ENCODE measurements at regions not wholly inside any gene's neighbourhood (a gene's known extent, or its start where the extent isn't known, plus 50 kb on each side); places are given as distances from the start of the nearest gene placed in this dataset.

DNA sequence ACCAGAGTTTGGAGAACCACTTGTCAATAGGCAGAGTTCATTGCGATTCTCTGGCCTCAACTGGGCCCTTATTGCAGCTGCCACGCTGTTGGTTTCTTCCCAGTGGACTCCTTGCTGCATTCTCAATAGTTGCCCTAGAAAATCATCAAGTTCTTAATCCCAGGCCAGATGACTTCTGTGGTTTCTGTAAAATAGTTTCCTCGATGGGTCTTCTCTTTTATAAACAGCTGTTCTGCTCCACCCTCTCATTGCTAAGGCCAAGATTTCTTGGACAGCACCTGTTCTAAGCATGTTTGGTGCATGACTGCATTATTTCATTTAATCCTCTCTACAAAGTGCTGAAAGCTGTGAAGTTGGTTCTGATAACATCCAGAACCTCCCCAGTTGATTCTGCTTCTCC is 131.0 kb downstream of the BCL2L11 start:
- TF ChIP-seq RAD21 (IDR thresholded peaks at IDR 0.05; ENCODE audit: low read depth) (no peak), EGR1 (IDR thresholded peaks at IDR 0.05) (no peak), CEBPB (IDR thresholded peaks at IDR 0.05) (no peak), FOXM1 (IDR thresholded peaks at IDR 0.05; ENCODE audit: borderline replicate concordance, low read depth) (no peak), TAF1 (IDR thresholded peaks at IDR 0.05; ENCODE audit: low read depth) (no peak), NFIC (IDR thresholded peaks at IDR 0.05) (no peak), CREB1 (IDR thresholded peaks at IDR 0.05; ENCODE audit: low read depth) (no peak), ZBTB7A (IDR thresholded peaks at IDR 0.05; ENCODE audit: low read depth) (no peak), TEAD4 (IDR thresholded peaks at IDR 0.05) (no peak), TCF12 (IDR thresholded peaks at IDR 0.05; ENCODE audit: low read depth) (no peak), EP300 (IDR thresholded peaks at IDR 0.05; ENCODE audit: borderline replicate concordance) (no peak)
- TF ChIP-seq, protein P1, sequence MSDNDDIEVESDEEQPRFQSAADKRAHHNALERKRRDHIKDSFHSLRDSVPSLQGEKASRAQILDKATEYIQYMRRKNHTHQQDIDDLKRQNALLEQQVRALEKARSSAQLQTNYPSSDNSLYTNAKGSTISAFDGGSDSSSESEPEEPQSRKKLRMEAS (IDR thresholded peaks at IDR 0.05): no peak
- TF ChIP-seq, protein P2, sequence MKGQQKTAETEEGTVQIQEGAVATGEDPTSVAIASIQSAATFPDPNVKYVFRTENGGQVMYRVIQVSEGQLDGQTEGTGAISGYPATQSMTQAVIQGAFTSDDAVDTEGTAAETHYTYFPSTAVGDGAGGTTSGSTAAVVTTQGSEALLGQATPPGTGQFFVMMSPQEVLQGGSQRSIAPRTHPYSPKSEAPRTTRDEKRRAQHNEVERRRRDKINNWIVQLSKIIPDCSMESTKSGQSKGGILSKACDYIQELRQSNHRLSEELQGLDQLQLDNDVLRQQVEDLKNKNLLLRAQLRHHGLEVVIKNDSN (IDR thresholded peaks at IDR 0.05): no peak

DNA sequence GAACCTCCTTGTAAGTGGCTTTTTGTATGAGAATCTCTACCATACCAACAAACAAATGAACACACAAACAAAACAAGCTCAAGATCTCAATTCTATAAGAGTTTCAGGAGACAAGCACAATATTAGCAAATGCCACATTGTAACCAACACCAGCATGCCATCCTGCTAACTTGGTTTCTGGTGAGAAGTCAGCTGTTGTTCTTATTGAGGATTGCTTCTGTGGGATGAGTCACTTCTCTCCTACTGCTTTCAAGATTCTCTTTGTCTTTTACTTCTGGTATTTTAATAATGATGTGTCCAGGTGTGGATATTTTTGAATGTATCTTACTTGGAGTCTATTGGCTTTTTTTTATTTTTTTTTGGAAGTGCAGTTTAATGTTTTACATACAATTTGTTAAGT is 131.7 kb downstream of the BCL2L11 start:
- no peak for TF ChIP-seq YY1 (IDR thresholded peaks at IDR 0.05; ENCODE audit: low read depth)

DNA sequence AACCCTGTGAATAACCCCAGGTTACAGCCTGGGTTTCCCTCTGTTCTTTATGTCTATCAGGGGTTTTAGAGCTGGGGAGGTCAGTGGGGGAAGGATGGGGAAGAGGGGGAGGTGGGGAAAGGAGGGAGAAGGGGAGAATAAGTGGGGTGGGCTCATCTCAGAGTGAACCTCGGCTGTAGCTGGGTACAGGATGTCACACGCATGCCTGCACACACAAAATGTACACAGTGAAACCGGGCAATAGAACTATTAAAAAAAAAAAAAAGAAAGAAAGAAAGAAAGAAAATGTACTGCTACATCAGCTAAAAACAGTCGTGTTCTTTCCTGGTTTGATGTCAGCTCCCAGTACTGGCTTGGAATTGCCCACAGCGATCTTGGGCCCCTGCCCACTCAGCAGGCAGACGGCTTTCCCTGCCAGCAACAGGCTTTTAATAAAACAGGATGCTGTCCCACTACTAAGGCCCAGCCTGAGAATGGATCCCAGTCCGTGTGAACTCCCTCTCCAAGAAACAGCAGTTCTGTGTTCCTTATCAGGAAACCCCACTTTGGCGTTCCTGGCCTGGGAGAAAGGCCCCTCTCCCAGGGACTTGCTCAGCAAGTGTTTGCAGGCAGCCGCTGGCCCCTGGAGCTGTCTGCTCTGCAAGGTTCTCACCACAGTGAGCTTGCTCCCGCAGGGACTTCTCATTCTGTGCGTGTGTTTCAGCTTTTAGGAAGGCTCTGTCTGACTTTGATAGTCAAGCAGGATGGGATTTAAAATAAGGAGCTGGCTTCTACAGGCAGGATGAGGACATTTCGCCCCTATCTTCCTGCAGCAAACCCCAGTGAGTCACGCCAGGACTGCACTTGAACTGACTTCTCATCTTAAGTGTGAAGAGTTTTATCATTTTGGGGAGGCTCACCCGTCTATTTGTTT is 225.6 kb downstream of the BCL2L11 start:
- TF ChIP-seq NFIC (IDR thresholded peaks at IDR 0.05): peak; percentile 50; the same call in 1 of the 2 replicates

DNA sequence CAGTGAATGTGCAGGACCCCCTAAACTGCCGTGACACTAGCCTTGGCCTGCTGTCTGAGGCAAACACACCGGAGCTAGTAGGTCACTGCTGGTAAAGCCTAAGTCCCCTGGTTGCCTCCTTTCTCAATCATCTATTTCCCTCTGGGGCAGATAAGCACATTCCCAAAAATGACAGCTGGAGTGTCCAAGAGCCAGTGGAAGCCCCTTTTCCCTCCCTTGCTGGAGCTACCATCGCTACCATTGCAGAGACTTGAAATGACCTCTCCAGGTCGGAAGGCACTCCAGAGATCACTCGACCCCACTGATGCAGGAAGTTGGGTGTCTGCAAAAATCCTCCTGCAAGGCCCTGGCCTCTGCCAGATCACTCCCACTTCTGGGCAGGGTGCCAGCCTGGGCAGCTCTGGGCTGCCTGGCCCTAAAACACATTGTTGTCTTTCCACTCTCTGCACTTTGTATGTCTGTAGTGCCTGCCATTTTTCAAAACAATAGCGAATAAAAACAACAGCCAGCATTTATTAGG is 235.9 kb downstream of the BCL2L11 start:
- TF ChIP-seq NFIC (IDR thresholded peaks at IDR 0.05): peak; percentile 63

DNA sequence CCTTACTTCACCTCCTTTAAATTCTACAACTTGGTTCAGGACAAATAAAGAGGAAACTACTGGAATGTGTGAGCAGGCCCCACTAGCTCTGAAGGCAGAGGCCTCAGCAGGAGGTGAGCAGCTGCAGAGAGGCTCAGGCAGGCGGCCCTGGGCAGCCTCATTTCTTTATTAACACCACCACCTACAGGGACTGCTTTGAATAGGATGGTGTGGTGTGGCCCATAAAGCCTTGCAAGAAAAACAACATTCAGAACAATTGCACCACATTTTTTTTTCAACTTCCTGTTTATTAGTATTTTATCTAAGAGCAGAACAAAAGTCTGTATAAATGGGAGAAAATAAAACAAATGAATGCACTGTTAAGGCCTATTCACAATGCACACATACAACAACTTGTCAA is 333.7 kb downstream of the BCL2L11 start:
- TF ChIP-seq RAD21 (IDR thresholded peaks at IDR 0.05; ENCODE audit: low read depth): peak; percentile 31

DNA sequence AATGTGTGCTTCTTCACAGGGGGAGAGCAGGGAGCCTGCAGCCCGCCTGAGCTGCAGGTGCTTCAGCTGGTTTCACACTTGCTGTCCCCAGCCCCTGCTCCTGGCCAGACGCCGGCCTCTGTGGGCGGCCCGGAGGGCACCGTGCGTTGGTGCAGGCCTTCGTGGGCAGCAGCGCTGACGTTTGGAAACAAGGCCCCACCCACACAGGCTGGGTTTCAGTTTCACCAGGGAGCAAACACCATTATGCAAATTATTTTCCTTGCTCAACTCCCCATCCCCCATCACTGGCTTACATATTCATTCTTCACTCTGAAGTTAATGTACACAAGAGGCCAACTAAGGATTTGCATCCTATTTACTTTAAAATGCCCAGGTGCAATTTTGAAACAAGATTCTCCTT is 343.2 kb downstream of the BCL2L11 start:
- 0 out of 2 replicates have a peak, but pooled peaks have one; percentile 17 for TF ChIP-seq CEBPB (IDR thresholded peaks at IDR 0.05)

DNA sequence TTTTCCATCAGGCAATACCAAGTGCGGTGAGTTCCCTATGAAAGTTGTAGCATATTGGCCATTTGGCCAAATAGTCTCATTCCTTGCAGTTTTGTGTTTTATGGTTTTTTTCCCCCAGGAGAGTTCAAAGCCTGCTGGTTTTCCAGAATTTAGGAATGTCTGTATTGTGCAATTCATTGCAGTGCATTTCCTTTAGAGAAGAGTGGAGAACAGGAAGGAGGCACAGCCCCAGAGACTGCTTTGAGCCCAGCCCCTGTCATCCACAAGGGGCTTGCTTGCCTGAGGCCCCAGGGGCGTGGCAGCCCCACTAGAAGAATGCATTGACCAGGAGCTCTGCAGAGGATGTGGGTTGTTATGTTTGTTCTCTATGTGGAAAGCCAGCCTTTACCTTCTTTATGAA is 375.5 kb downstream of the BCL2L11 start:
- peak; percentile 56; the same call in 1 of the 2 replicates for TF ChIP-seq CEBPB (IDR thresholded peaks at IDR 0.05)

DNA sequence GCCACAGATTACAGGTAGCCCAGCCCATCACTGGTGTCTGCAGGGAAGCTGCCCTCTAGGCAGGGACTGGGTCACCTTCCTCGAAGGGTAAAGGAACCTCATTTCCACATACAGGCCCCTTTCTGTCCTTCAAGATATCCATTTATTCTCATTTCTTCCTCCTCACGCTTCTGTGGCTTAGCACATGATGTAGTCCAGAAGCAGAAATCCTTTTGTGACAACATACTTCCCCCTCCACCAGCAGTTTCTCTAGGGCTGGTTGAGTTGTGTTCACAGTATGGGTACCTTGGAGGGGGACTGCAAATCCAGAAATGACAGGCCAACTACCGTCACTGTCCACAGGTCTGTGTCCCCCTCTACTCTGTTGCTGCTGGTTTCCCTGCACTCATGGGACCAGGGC is 364.9 kb downstream of the ANAPC1 start:
- TF ChIP-seq, protein P1 (IDR thresholded peaks at IDR 0.05): no peak
- TF ChIP-seq CREB1 (IDR thresholded peaks at IDR 0.05; ENCODE audit: low read depth) (no peak), EP300 (IDR thresholded peaks at IDR 0.05; ENCODE audit: borderline replicate concordance) (no peak), TEAD4 (IDR thresholded peaks at IDR 0.05) (no peak), TAF1 (IDR thresholded peaks at IDR 0.05; ENCODE audit: low read depth) (no peak), NFIC (IDR thresholded peaks at IDR 0.05) (no peak), RAD21 (IDR thresholded peaks at IDR 0.05; ENCODE audit: low read depth) (no peak)
- TF ChIP-seq, protein P3, sequence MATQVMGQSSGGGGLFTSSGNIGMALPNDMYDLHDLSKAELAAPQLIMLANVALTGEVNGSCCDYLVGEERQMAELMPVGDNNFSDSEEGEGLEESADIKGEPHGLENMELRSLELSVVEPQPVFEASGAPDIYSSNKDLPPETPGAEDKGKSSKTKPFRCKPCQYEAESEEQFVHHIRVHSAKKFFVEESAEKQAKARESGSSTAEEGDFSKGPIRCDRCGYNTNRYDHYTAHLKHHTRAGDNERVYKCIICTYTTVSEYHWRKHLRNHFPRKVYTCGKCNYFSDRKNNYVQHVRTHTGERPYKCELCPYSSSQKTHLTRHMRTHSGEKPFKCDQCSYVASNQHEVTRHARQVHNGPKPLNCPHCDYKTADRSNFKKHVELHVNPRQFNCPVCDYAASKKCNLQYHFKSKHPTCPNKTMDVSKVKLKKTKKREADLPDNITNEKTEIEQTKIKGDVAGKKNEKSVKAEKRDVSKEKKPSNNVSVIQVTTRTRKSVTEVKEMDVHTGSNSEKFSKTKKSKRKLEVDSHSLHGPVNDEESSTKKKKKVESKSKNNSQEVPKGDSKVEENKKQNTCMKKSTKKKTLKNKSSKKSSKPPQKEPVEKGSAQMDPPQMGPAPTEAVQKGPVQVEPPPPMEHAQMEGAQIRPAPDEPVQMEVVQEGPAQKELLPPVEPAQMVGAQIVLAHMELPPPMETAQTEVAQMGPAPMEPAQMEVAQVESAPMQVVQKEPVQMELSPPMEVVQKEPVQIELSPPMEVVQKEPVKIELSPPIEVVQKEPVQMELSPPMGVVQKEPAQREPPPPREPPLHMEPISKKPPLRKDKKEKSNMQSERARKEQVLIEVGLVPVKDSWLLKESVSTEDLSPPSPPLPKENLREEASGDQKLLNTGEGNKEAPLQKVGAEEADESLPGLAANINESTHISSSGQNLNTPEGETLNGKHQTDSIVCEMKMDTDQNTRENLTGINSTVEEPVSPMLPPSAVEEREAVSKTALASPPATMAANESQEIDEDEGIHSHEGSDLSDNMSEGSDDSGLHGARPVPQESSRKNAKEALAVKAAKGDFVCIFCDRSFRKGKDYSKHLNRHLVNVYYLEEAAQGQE (IDR thresholded peaks at IDR 0.05; ENCODE audit: low read depth): no peak
- TF ChIP-seq, protein P2 (IDR thresholded peaks at IDR 0.05): no peak

DNA sequence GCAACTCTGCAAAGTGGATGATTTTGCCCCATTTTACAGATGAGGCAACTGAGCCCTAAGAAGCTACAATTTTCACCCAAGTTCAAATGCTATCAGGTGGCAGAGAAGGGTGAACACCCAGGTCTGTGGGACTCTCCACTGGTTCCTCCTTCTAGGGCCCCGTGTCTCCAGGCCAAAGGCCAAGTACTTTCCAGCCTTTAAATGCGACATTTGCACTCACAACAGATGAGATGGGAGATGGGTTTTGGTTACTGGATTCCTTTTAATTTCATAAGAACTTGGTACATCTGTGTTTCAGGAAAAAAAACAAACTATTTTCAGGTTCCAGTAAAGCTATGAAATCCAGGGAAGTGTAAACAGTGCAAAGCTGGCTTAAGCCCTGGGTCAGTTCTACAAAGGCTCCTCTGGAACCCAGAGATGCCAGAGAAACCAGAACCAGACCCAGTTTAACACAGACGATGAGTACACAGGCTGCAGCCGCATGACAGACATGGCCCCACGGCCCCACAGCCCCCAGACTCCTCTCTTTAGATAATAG is 361.7 kb downstream of the ANAPC1 start:
- TF ChIP-seq TAF1 (IDR thresholded peaks at IDR 0.05; ENCODE audit: low read depth) (no peak), TCF12 (IDR thresholded peaks at IDR 0.05; ENCODE audit: low read depth) (no peak), EGR1 (IDR thresholded peaks at IDR 0.05) (no peak), FOXM1 (IDR thresholded peaks at IDR 0.05; ENCODE audit: borderline replicate concordance, low read depth) (no peak), YY1 (IDR thresholded peaks at IDR 0.05; ENCODE audit: low read depth) (no peak), EP300 (IDR thresholded peaks at IDR 0.05; ENCODE audit: borderline replicate concordance) (no peak), RAD21 (IDR thresholded peaks at IDR 0.05; ENCODE audit: low read depth) (no peak), CEBPB (IDR thresholded peaks at IDR 0.05) (no peak), CREB1 (IDR thresholded peaks at IDR 0.05; ENCODE audit: low read depth) (no peak), ZBTB7A (IDR thresholded peaks at IDR 0.05; ENCODE audit: low read depth) (no peak)
- TF ChIP-seq, protein P1 (IDR thresholded peaks at IDR 0.05): no peak
- TF ChIP-seq, protein P2 (IDR thresholded peaks at IDR 0.05): no peak
- TF ChIP-seq, protein P3 (IDR thresholded peaks at IDR 0.05; ENCODE audit: low read depth): no peak

Measured in Ishikawa (cell line).